ENCODE measurements at regions not wholly inside any gene's neighbourhood (a gene's known extent, or its start where the extent isn't known, plus 50 kb on each side); places are given as distances from the start of the nearest gene placed in this dataset.

GRCh38 chr3:154668187-154668586, 238.2 kb upstream of the GPR149 start:
- Histone ChIP-seq H3K27ac (ENCODE audit: low read length) (no peak overlapping the region), H3K9me3 (ENCODE audit: low read length) (no peaks in the 10 kb centered on the region), H3K79me2 (replicated peaks; ENCODE audit: insufficient read depth, low read length) (no peaks in the 10 kb centered on the region), H3K9ac (ENCODE audit: low read length) (no peak overlapping the region), H3F3A (ENCODE audit: insufficient read depth, low read length, poor library complexity, severe bottlenecking) (no peaks in the 10 kb centered on the region), H3K36me3 (ENCODE audit: insufficient read depth, low read length) (no peaks in the 10 kb centered on the region), H3K9me2 (ENCODE audit: insufficient read depth, low read length) (no peaks in the 10 kb centered on the region), H4K20me1 (ENCODE audit: insufficient read depth) (no peaks in the 10 kb centered on the region), H3K4me2 (ENCODE audit: low read length) (no peak overlapping the region), H2AFZ (ENCODE audit: low read depth, low read length) (no peak overlapping the region), H3K4me3 (ENCODE audit: low read length) (no peak overlapping the region), H3K27me3 (ENCODE audit: insufficient read depth, low read depth, low read length) (no peaks in the 10 kb centered on the region)
- TF ChIP-seq TAF1 (IDR thresholded peaks at IDR 0.05; ENCODE audit: low read depth) (no peak), MXI1 (conservative IDR thresholded peaks at IDR 0.05; ENCODE audit: poor library complexity, severe bottlenecking) (no peak), SMC3 (conservative IDR thresholded peaks at IDR 0.05; ENCODE audit: poor library complexity) (no peak), EZH2 (IDR thresholded peaks at IDR 0.05; ENCODE audit: borderline replicate concordance, insufficient read depth, low read length, poor library complexity, severe bottlenecking) (no peak), CTCF (IDR thresholded peaks at IDR 0.05; ENCODE audit: poor library complexity, severe bottlenecking) (no peak), EP300 (conservative IDR thresholded peaks at IDR 0.05; ENCODE audit: poor library complexity, severe bottlenecking) (no peak), REST (IDR thresholded peaks at IDR 0.05; ENCODE audit: borderline replicate concordance) (no peak), POLR2AphosphoS5 (IDR thresholded peaks at IDR 0.05) (no peak), RAD21 (conservative IDR thresholded peaks at IDR 0.05) (no peak)

- Histone ChIP-seq H3K27me3 (ENCODE audit: insufficient read depth, low read depth, low read length) (no peaks in the 10 kb centered on the region), H3F3A (ENCODE audit: insufficient read depth, low read length, poor library complexity, severe bottlenecking) (no peaks in the 10 kb centered on the region), H3K9me2 (ENCODE audit: insufficient read depth, low read length) (no peaks in the 10 kb centered on the region), H3K9ac (ENCODE audit: low read length) (no peak overlapping the region), H3K4me3 (ENCODE audit: low read length) (no peak overlapping the region), H3K79me2 (replicated peaks; ENCODE audit: insufficient read depth, low read length) (no peaks in the 10 kb centered on the region), H3K9me3 (ENCODE audit: low read length) (no peaks in the 10 kb centered on the region), H4K20me1 (ENCODE audit: insufficient read depth) (no peaks in the 10 kb centered on the region), H3K27ac (ENCODE audit: low read length) (no peak overlapping the region), H3K4me2 (ENCODE audit: low read length) (no peak overlapping the region), H2AFZ (ENCODE audit: low read depth, low read length) (no peak overlapping the region), H3K36me3 (ENCODE audit: insufficient read depth, low read length) (no peaks in the 10 kb centered on the region)
- TF ChIP-seq SMC3 (conservative IDR thresholded peaks at IDR 0.05; ENCODE audit: poor library complexity) (no peak), POLR2AphosphoS5 (IDR thresholded peaks at IDR 0.05) (no peak), MXI1 (conservative IDR thresholded peaks at IDR 0.05; ENCODE audit: poor library complexity, severe bottlenecking) (no peak), CTCF (IDR thresholded peaks at IDR 0.05; ENCODE audit: poor library complexity, severe bottlenecking) (no peak), TAF1 (IDR thresholded peaks at IDR 0.05; ENCODE audit: low read depth) (no peak), EP300 (conservative IDR thresholded peaks at IDR 0.05; ENCODE audit: poor library complexity, severe bottlenecking) (no peak), REST (IDR thresholded peaks at IDR 0.05; ENCODE audit: borderline replicate concordance) (no peak), EZH2 (IDR thresholded peaks at IDR 0.05; ENCODE audit: borderline replicate concordance, insufficient read depth, low read length, poor library complexity, severe bottlenecking) (no peak), RAD21 (conservative IDR thresholded peaks at IDR 0.05) (no peak)
Observed at GRCh38 chr3:154666542-154666941, 236.6 kb upstream of the GPR149 start.

All from neural cell (in vitro differentiated cells).